ENCODE measurements at regions not wholly inside any gene's neighbourhood (a gene's known extent, or its start where the extent isn't known, plus 50 kb on each side); places are given as distances from the start of the nearest gene placed in this dataset.

DNA sequence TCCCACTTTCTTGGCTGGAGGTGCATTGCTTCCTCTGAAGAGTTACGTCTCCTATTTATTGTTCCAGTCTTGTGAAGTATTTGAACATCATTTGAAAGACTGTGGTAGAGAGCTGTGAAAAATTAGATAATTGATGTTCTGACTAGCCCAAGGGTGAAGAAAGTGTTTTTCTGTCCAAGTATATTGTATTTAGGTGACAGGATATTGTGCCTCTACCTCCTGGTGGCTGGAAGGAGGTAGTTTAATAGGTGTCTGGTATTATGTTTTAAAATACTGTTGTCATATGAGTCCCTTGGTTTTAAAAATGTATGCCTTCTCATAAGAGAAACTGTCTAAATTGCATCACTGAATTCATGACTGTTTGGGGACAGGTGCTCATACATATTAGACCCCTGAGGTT lies 226.0 kb downstream of the SPRY1 start:
- TF ChIP-seq, protein P1, sequence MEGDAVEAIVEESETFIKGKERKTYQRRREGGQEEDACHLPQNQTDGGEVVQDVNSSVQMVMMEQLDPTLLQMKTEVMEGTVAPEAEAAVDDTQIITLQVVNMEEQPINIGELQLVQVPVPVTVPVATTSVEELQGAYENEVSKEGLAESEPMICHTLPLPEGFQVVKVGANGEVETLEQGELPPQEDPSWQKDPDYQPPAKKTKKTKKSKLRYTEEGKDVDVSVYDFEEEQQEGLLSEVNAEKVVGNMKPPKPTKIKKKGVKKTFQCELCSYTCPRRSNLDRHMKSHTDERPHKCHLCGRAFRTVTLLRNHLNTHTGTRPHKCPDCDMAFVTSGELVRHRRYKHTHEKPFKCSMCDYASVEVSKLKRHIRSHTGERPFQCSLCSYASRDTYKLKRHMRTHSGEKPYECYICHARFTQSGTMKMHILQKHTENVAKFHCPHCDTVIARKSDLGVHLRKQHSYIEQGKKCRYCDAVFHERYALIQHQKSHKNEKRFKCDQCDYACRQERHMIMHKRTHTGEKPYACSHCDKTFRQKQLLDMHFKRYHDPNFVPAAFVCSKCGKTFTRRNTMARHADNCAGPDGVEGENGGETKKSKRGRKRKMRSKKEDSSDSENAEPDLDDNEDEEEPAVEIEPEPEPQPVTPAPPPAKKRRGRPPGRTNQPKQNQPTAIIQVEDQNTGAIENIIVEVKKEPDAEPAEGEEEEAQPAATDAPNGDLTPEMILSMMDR (IDR thresholded peaks at IDR 0.05) = no peak
- TF ChIP-seq POLR2A (IDR thresholded peaks at IDR 0.05) = no peak
- TF ChIP-seq POLR2AphosphoS5 (IDR thresholded peaks at IDR 0.05) = no peak
- TF ChIP-seq EP300 (IDR thresholded peaks at IDR 0.05) = no peak

Measured in upper lobe of left lung (tissue), 4 donors.